ENCODE measurements at regions not wholly inside any gene's neighbourhood (a gene's known extent, or its start where the extent isn't known, plus 50 kb on each side); places are given as distances from the start of the nearest gene placed in this dataset.

DNA sequence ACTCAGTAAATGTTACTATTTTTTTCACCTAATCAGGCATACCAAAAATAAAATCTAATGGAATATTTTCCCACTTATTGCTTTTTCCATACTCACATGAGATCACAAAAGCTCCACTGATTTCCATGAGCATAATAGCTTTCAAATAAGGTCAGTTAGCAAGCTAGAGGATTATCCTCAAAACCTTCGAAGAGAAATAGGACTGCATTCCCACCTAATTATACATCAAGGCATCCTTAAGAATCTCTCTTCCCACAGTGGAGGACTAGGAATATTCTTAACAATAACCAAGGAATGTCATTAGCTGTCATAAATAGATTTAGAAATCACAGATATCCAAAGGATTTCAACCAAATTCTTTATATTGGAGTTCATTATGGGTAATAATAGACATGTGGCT is 127.9 kb upstream of the STT3B start:
- intact Hi-C loops (cut with micrococcal nuclease), result no loop called here
- H3K4me3 Mint-ChIP-seq, result no peak overlapping the region
- TF ChIP-seq, protein P1, sequence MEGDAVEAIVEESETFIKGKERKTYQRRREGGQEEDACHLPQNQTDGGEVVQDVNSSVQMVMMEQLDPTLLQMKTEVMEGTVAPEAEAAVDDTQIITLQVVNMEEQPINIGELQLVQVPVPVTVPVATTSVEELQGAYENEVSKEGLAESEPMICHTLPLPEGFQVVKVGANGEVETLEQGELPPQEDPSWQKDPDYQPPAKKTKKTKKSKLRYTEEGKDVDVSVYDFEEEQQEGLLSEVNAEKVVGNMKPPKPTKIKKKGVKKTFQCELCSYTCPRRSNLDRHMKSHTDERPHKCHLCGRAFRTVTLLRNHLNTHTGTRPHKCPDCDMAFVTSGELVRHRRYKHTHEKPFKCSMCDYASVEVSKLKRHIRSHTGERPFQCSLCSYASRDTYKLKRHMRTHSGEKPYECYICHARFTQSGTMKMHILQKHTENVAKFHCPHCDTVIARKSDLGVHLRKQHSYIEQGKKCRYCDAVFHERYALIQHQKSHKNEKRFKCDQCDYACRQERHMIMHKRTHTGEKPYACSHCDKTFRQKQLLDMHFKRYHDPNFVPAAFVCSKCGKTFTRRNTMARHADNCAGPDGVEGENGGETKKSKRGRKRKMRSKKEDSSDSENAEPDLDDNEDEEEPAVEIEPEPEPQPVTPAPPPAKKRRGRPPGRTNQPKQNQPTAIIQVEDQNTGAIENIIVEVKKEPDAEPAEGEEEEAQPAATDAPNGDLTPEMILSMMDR (IDR thresholded peaks at IDR 0.05), result no peak
- ChIA-PET POLR2A (no interaction called here), CTCF (no interaction called here)
- no peak for ATAC-seq (ENCODE audit: low read depth)
- H3K4me1 Mint-ChIP-seq, result peaks cover 3% of the 10 kb centered on the region
- DNase-seq, result no peak
- peaks cover 4% of the 10 kb centered on the region for H3K9me3 Mint-ChIP-seq
- H3K27me3 Mint-ChIP-seq, result peaks cover 10% of the 10 kb centered on the region
- no peaks in the 10 kb centered on the region for H3K36me3 Mint-ChIP-seq (ENCODE audit: low read depth)
- no peak overlapping the region for H3K27ac Mint-ChIP-seq

- peaks cover 10% of the 10 kb centered on the region for H3K27me3 Mint-ChIP-seq
- ChIA-PET CTCF (no interaction called here), POLR2A (no interaction called here)
- H3K4me1 Mint-ChIP-seq, result peaks cover 3% of the 10 kb centered on the region
- no peaks in the 10 kb centered on the region for H3K9me3 Mint-ChIP-seq
- DNase-seq (no peak), ATAC-seq (ENCODE audit: low read depth) (no peak)
- TF ChIP-seq, protein P1 (IDR thresholded peaks at IDR 0.05), result no peak
- no peak overlapping the region for H3K27ac Mint-ChIP-seq
- no peak overlapping the region for H3K4me3 Mint-ChIP-seq
- intact Hi-C loops (cut with micrococcal nuclease), result no loop called here
- no peaks in the 10 kb centered on the region for H3K36me3 Mint-ChIP-seq (ENCODE audit: low read depth)
Observed at GRCh38 chr3:31405515-31405914, 127.2 kb upstream of the STT3B start.

- ChIA-PET POLR2A (no interaction called here), CTCF (no interaction called here)
- Mint-ChIP-seq H3K9me3 (no peaks in the 10 kb centered on the region), H3K4me3 (no peak overlapping the region), H3K36me3 (ENCODE audit: low read depth) (no peaks in the 10 kb centered on the region), H3K27ac (no peak overlapping the region), H3K27me3 (peaks cover 10% of the 10 kb centered on the region), H3K4me1 (peaks cover 3% of the 10 kb centered on the region)
- TF ChIP-seq, protein P1 (IDR thresholded peaks at IDR 0.05), result no peak
- no peak for DNase-seq
- no peak for ATAC-seq (ENCODE audit: low read depth)
- intact Hi-C loops (cut with micrococcal nuclease), result no loop called here
Observed at GRCh38 chr3:31406896-31407295, 125.8 kb upstream of the STT3B start.

- Mint-ChIP-seq H3K36me3 (ENCODE audit: low read depth) (no peaks in the 10 kb centered on the region), H3K4me1 (no peaks in the 10 kb centered on the region), H3K4me3 (no peak overlapping the region), H3K9me3 (no peaks in the 10 kb centered on the region), H3K27me3 (peaks cover 10% of the 10 kb centered on the region), H3K27ac (no peak overlapping the region)
- DNase-seq (no peak), ATAC-seq (ENCODE audit: low read depth) (no peak)
- ChIA-PET POLR2A (no interaction called here), CTCF (no interaction called here)
- TF ChIP-seq, protein P1 (IDR thresholded peaks at IDR 0.05), result no peak
- intact Hi-C loops (cut with micrococcal nuclease), result no loop called here
Observed at GRCh38 chr3:31407665-31408064, 125.1 kb upstream of the STT3B start.

DNA sequence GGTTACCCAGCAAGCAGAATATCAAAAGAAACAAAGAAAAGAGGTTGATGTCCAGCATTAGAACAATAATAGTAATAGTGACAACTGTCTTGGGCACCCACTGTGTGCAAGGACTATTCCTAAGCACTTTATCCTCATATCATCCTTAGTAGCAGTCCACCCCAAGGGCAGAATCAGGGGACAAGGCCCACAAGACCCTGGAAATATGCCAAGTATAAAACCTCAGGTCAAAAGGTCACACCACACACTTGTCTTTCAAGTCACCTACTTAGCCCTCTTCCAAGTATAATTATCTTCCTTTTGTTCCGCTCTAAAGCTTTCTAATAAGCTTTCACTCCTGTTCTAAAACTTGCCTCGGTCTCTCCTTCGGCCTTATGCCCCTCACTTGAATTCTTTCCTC is 124.0 kb upstream of the STT3B start:
- ATAC-seq (ENCODE audit: low read depth), result no peak

More for the DNA sequence above, 124.0 kb upstream of the STT3B start:
- no peaks in the 10 kb centered on the region for H3K9me3 Mint-ChIP-seq
- intact Hi-C loops (cut with micrococcal nuclease), result no loop called here
- H3K27me3 Mint-ChIP-seq, result peaks cover 10% of the 10 kb centered on the region
- H3K36me3 Mint-ChIP-seq (ENCODE audit: low read depth), result no peaks in the 10 kb centered on the region
- ChIA-PET CTCF (no interaction called here), POLR2A (no interaction called here)
- H3K4me1 Mint-ChIP-seq, result no peaks in the 10 kb centered on the region
- no peak for DNase-seq
- TF ChIP-seq, protein P1 (IDR thresholded peaks at IDR 0.05), result no peak
- H3K27ac Mint-ChIP-seq, result no peak overlapping the region
- H3K4me3 Mint-ChIP-seq, result no peak overlapping the region

Data from activated B cell treated with CpG ODN at 0.5 μM for 24 hours (primary cell).